H9 (cell line): ENCODE measurements at regions not wholly inside any gene's neighbourhood (a gene's known extent, or its start where the extent isn't known, plus 50 kb on each side); places are given as distances from the start of the nearest gene placed in this dataset.

Experiments
- DNase-seq: peaks from one replicate; pipeline ENCODE4 v3.0.0-alpha.2; 2017
- H2AFZ ChIP-seq: one replicate; pipeline ENCODE4 v1.6.1; 2013; ENCODE audit warnings: mild to moderate bottlenecking, low read length, control low read depth, moderate library complexity
- H2AK5ac ChIP-seq: 2 replicates; pipeline ENCODE4 v1.6.1; 2013; ENCODE audit warnings: low read length, control low read depth, mixed read lengths; ENCODE audit not compliant: insufficient read length
- H2BK120ac ChIP-seq: one replicate; pipeline ENCODE4 v1.6.1; 2013; ENCODE audit warnings: low read depth, mild to moderate bottlenecking, low read length, control low read depth, inconsistent platforms; ENCODE audit not compliant: poor library complexity, severe bottlenecking
- H2BK12ac ChIP-seq: 2 replicates; pipeline ENCODE4 v1.6.1; 2013; ENCODE audit warnings: low read length, control low read depth, mixed read lengths, low read depth; ENCODE audit not compliant: insufficient read length
- H2BK15ac ChIP-seq: 2 replicates; pipeline ENCODE4 v1.6.1; 2013; ENCODE audit warnings: low read depth, low read length, control low read depth
- H2BK20ac ChIP-seq: one replicate; pipeline ENCODE4 v1.6.1; 2013; ENCODE audit warnings: low read depth, mild to moderate bottlenecking, low read length, control low read depth, inconsistent platforms; ENCODE audit not compliant: poor library complexity, severe bottlenecking
- H2BK5ac ChIP-seq: 2 replicates; pipeline ENCODE4 v1.6.1; 2013; ENCODE audit warnings: low read length, control low read depth, mixed read lengths; ENCODE audit not compliant: insufficient read length
- H3K14ac ChIP-seq: 2 replicates; pipeline ENCODE4 v1.6.1; 2013; ENCODE audit warnings: low read length, control low read depth; ENCODE audit not compliant: insufficient read depth
- H3K18ac ChIP-seq: 2 replicates; pipeline ENCODE4 v1.6.1; 2013; ENCODE audit warnings: low read depth, mild to moderate bottlenecking, mixed read lengths, low read length, control low read depth; ENCODE audit not compliant: insufficient read length
- H3K23ac ChIP-seq: 2 replicates; pipeline ENCODE4 v1.6.1; 2013; ENCODE audit warnings: low read length, control low read depth, mixed read lengths, low read depth; ENCODE audit not compliant: insufficient read length
- H3K23me2 ChIP-seq: 2 replicates; pipeline ENCODE4 v1.6.1; 2013; ENCODE audit warnings: low read depth, mild to moderate bottlenecking, mixed read lengths, low read length, control low read depth; ENCODE audit not compliant: insufficient read length, poor library complexity, severe bottlenecking
- H3K27ac ChIP-seq: 2 replicates; pipeline ENCODE4 v1.5.1; 2013; ENCODE audit warnings: low read length, control low read depth, mixed read lengths, low read depth; ENCODE audit not compliant: insufficient read length
- H3K27me3 ChIP-seq: 2 replicates; pipeline ENCODE4 v1.6.1; 2013; ENCODE audit warnings: low read length, control low read depth, inconsistent platforms; ENCODE audit not compliant: insufficient read depth
- H3K4ac ChIP-seq: 2 replicates; pipeline ENCODE4 v1.6.1; 2013; ENCODE audit warnings: low read depth, mild to moderate bottlenecking, control low read depth, inconsistent platforms, low read length, moderate library complexity
- H3K4me1 ChIP-seq: 2 replicates; pipeline ENCODE4 v1.6.1; 2013; ENCODE audit warnings: low read length, control low read depth, inconsistent platforms; ENCODE audit not compliant: insufficient read depth
- H3K4me2 ChIP-seq: 2 replicates; pipeline ENCODE4 v1.6.1; 2013; ENCODE audit warnings: low read length, control low read depth, mixed read lengths; ENCODE audit not compliant: insufficient read length, insufficient read depth
- H3K56ac ChIP-seq: 2 replicates; pipeline ENCODE4 v1.6.1; 2013; ENCODE audit warnings: low read depth, mild to moderate bottlenecking, mixed read lengths, low read length, control low read depth; ENCODE audit not compliant: insufficient read length
- H3K79me1 ChIP-seq: 2 replicates; pipeline ENCODE4 v1.6.1; 2013; ENCODE audit warnings: low read depth, mild to moderate bottlenecking, moderate library complexity, low read length, control low read depth, inconsistent platforms; ENCODE audit not compliant: insufficient read depth, poor library complexity, severe bottlenecking
- H3K79me2 ChIP-seq: 2 replicates; pipeline ENCODE4 v1.6.1; 2013; ENCODE audit warnings: low read length, control low read depth, inconsistent platforms; ENCODE audit not compliant: insufficient read depth
- H3K9ac ChIP-seq: 2 replicates; pipeline ENCODE4 v1.6.1; 2013; ENCODE audit warnings: low read length, control low read depth, mixed read lengths; ENCODE audit not compliant: insufficient read length; ENCODE audit errors: extremely low read depth
- H3K9me3 ChIP-seq: one replicate; pipeline ENCODE4 v1.6.1; 2013; ENCODE audit warnings: low read depth, low read length, inconsistent platforms; ENCODE audit not compliant: control insufficient read depth
- H3T11ph ChIP-seq: one replicate; pipeline ENCODE4 v1.6.1; 2013; ENCODE audit warnings: mild to moderate bottlenecking, low read length, control low read depth, inconsistent platforms
- H4K20me1 ChIP-seq: one replicate; pipeline ENCODE4 v1.6.1; 2013; ENCODE audit not compliant: control insufficient read depth, insufficient read length, insufficient read depth
- H4K5ac ChIP-seq: 2 replicates; pipeline ENCODE4 v1.6.1; 2013; ENCODE audit warnings: low read depth, mild to moderate bottlenecking, mixed read lengths, low read length, control low read depth; ENCODE audit not compliant: insufficient read length
- H4K8ac ChIP-seq: replicated peaks from 2 replicates; pipeline ENCODE4 v1.6.1; 2013; ENCODE audit warnings: low read length, control low read depth, mixed read lengths, low read depth; ENCODE audit not compliant: insufficient read length
- H4K91ac ChIP-seq: 2 replicates; pipeline ENCODE4 v1.6.1; 2013; ENCODE audit warnings: low read depth, mild to moderate bottlenecking, moderate library complexity, mixed read lengths, low read length, control low read depth; ENCODE audit not compliant: insufficient read length
- H3K27ac Mint-ChIP-seq, 3 experiments: 2 replicates in 2 of 3; 3 replicates in 1 of 3; pipeline ENCODE4 v1.8.0; 2020 to 2021; ENCODE audit warnings: mixed read lengths in 3 of 3, mild to moderate bottlenecking in 1 of 3, moderate library complexity in 1 of 3
- H3K27me3 Mint-ChIP-seq: 2 replicates; pipeline ENCODE4 v1.8.0; 2021; ENCODE audit warnings: low read depth, mild to moderate bottlenecking, moderate library complexity, mixed read lengths
- H3K36me3 Mint-ChIP-seq, 3 experiments: 2 replicates in 2 of 3; 3 replicates in 1 of 3; pipeline ENCODE4 v1.8.0; 2020 to 2021; ENCODE audit warnings: low read depth in 3 of 3, mixed read lengths in 3 of 3; ENCODE audit not compliant: insufficient read depth in 1 of 3
- H3K4me1 Mint-ChIP-seq, 2 experiments: 2 replicates each; pipeline ENCODE4 v1.8.0; 2020; ENCODE audit warnings: mixed read lengths in 2 of 2
- H3K4me3 Mint-ChIP-seq, 2 experiments: 2 replicates in 1 of 2; 3 replicates in 1 of 2; pipeline ENCODE4 v1.8.0; 2020 to 2021; ENCODE audit warnings: mild to moderate bottlenecking in 2 of 2, mixed read lengths in 2 of 2, moderate library complexity in 1 of 2
- H3K9me3 Mint-ChIP-seq, 2 experiments: 2 replicates in 1 of 2; 3 replicates in 1 of 2; pipeline ENCODE4 v1.8.0; 2020; ENCODE audit warnings: mild to moderate bottlenecking in 2 of 2, mixed read lengths in 2 of 2, moderate library complexity in 1 of 2
- WGBS: extraction: QIAGEN DNeasy Blood & Tissue Kit; methylation state at CpG from one replicate; pipeline ENCODE4 v1.1.7; 2013; ENCODE audit warnings: missing lambda C conversion rate, low lambda C conversion rate, mixed read lengths; ENCODE audit not compliant: insufficient read length; ENCODE audit errors: extremely low coverage; 5-methylcytosine and 5-hydroxymethylcytosine counted together
- TF ChIP-seq, protein P1 (sequence below): fragments of 200-600 bp; sonication (generic); conservative IDR thresholded peaks from 3 replicates; pipeline ENCODE4 v1.8.0; 2021; ENCODE audit warnings: antibody characterized with exemption, mild to moderate bottlenecking

DNA sequence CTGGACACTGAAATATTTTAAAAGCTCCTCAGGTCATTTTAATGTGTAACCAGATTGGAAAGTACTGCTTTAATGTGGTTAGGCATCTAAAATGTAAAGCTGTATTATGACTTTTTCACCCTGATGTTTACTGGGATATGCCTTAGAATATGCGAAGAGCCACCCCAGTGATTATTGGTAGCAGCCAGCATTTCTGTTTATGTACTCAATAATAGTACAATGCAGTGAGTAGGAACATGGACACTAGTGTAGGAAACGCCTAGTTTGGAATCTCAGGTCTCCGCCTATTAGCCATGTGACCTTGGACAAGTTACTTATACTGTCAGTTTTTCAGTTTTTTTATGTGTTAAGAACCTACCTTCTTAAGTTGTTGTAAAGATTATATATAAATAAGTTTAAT, 446.0 kb upstream of the PITX2 start:
- no peaks in the 10 kb centered on the region for H3K79me2 ChIP-seq
- H3K9me3 Mint-ChIP-seq = no peaks in the 10 kb centered on the region
- H3T11ph ChIP-seq = no peak overlapping the region
- H3K4me2 ChIP-seq = no peak overlapping the region
- H3K4ac ChIP-seq = no peak overlapping the region
- peaks cover 8 to 14% of the 10 kb centered on the region in 2 experiments for H3K4me1 Mint-ChIP-seq
- no peak overlapping the region for H3K56ac ChIP-seq
- H3K23me2 ChIP-seq = no peaks in the 10 kb centered on the region
- no peaks in the 10 kb centered on the region for H3K36me3 Mint-ChIP-seq
- no peak overlapping the region for H3K14ac ChIP-seq
- H2AFZ ChIP-seq = no peak overlapping the region
- DNase-seq = no peak
- WGBS = no CpG with 5 or more reads among the region's 3 CpGs
- no peaks in the 10 kb centered on the region for H3K79me1 ChIP-seq
- no peak overlapping the region for H3K18ac ChIP-seq
- H2BK5ac ChIP-seq = no peak overlapping the region
- no peak overlapping the region for H2BK12ac ChIP-seq
- H4K8ac ChIP-seq = no peak overlapping the region
- no peak overlapping the region for H2BK120ac ChIP-seq
- no peak overlapping the region for H3K4me3 Mint-ChIP-seq
- no peaks in the 10 kb centered on the region for H3K27me3 Mint-ChIP-seq
- peaks cover 2% of the 10 kb centered on the region; the same call in 1 of the 2 replicates for H3K4me1 ChIP-seq
- TF ChIP-seq, protein P1, sequence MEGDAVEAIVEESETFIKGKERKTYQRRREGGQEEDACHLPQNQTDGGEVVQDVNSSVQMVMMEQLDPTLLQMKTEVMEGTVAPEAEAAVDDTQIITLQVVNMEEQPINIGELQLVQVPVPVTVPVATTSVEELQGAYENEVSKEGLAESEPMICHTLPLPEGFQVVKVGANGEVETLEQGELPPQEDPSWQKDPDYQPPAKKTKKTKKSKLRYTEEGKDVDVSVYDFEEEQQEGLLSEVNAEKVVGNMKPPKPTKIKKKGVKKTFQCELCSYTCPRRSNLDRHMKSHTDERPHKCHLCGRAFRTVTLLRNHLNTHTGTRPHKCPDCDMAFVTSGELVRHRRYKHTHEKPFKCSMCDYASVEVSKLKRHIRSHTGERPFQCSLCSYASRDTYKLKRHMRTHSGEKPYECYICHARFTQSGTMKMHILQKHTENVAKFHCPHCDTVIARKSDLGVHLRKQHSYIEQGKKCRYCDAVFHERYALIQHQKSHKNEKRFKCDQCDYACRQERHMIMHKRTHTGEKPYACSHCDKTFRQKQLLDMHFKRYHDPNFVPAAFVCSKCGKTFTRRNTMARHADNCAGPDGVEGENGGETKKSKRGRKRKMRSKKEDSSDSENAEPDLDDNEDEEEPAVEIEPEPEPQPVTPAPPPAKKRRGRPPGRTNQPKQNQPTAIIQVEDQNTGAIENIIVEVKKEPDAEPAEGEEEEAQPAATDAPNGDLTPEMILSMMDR = no peak
- no peak overlapping the region for H3K27ac ChIP-seq
- H3K27me3 ChIP-seq = no peaks in the 10 kb centered on the region
- no peak overlapping the region for H3K27ac Mint-ChIP-seq
- H3K9ac ChIP-seq = no peak overlapping the region
- H2BK15ac ChIP-seq = no peak overlapping the region
- no peaks in the 10 kb centered on the region for H3K9me3 ChIP-seq
- H2BK20ac ChIP-seq = no peak overlapping the region
- no peak overlapping the region for H4K5ac ChIP-seq
- no peak overlapping the region for H3K23ac ChIP-seq
- no peaks in the 10 kb centered on the region for H4K20me1 ChIP-seq
- no peak overlapping the region for H4K91ac ChIP-seq
- H2AK5ac ChIP-seq = no peak overlapping the region
